Endodermal cell (in vitro differentiated cells): ENCODE measurements at regions not wholly inside any gene's neighbourhood (a gene's known extent, or its start where the extent isn't known, plus 50 kb on each side); places are given as distances from the start of the nearest gene placed in this dataset.
"Not testable (repeated sequence)": the region's sequence is repeated elsewhere in the genome, so short reads cannot be mapped to it uniquely, and the experiment has no call there.

Experiments used
- DNase-seq: peaks from one replicate; pipeline ENCODE4 v3.0.0-alpha.2; 2017
- H3K27ac ChIP-seq: 2 replicates; pipeline ENCODE4 v1.5.1; 2013; ENCODE audit warnings: mild to moderate bottlenecking, low read depth, low read length, moderate library complexity
- H3K27me3 ChIP-seq: 2 replicates; pipeline ENCODE4 v1.6.1; 2013; ENCODE audit warnings: mild to moderate bottlenecking, low read length, moderate library complexity; ENCODE audit not compliant: insufficient read depth, control insufficient read depth, poor library complexity, severe bottlenecking
- H3K36me3 ChIP-seq: 2 replicates; pipeline ENCODE4 v1.7.0; 2013; ENCODE audit warnings: mild to moderate bottlenecking, low read length, moderate library complexity; ENCODE audit not compliant: control insufficient read depth, insufficient read depth
- H3K4me1 ChIP-seq: one replicate; pipeline ENCODE4 v1.7.0; 2013; ENCODE audit warnings: low read length; ENCODE audit not compliant: control insufficient read depth, insufficient read depth
- H3K4me3 ChIP-seq: 2 replicates; pipeline ENCODE4 v1.5.1; 2013; ENCODE audit warnings: mild to moderate bottlenecking, low read length, moderate library complexity
- H3K9ac ChIP-seq: 2 replicates; pipeline ENCODE4 v1.6.1; 2013; ENCODE audit warnings: mild to moderate bottlenecking, low read length, moderate library complexity; ENCODE audit not compliant: poor library complexity, severe bottlenecking; ENCODE audit errors: extremely low read depth
- H3K9me3 ChIP-seq: 2 replicates; pipeline ENCODE4 v1.6.1; 2013; ENCODE audit warnings: mild to moderate bottlenecking, low read length, moderate library complexity; ENCODE audit not compliant: control insufficient read depth
- H3K27ac Mint-ChIP-seq: 2 replicates; pipeline ENCODE4 v1.8.0; 2020; ENCODE audit warnings: mixed read lengths
- H3K27me3 Mint-ChIP-seq: 2 replicates; pipeline ENCODE4 v1.8.0; 2021; ENCODE audit warnings: mild to moderate bottlenecking, mixed read lengths; ENCODE audit not compliant: insufficient read depth
- H3K36me3 Mint-ChIP-seq: 2 replicates; pipeline ENCODE4 v1.8.0; 2020; ENCODE audit warnings: low read depth, mixed read lengths
- H3K4me1 Mint-ChIP-seq: 2 replicates; pipeline ENCODE4 v1.8.0; 2020; ENCODE audit warnings: mixed read lengths
- H3K4me3 Mint-ChIP-seq: 2 replicates; pipeline ENCODE4 v1.8.0; 2020; ENCODE audit warnings: mild to moderate bottlenecking, moderate library complexity, mixed read lengths
- H3K9me3 Mint-ChIP-seq: 2 replicates; pipeline ENCODE4 v1.8.0; 2020; ENCODE audit warnings: mild to moderate bottlenecking, mixed read lengths
- WGBS, 2 experiments: methylation state at CpG; one replicate each; pipeline versions ENCODE4 v1.1.5 to v1.1.7; 2013; ENCODE audit warnings: missing lambda C conversion rate in 2 of 2, mixed read lengths in 1 of 2; ENCODE audit not compliant: insufficient coverage in 1 of 2, insufficient read length in 1 of 2; 5-methylcytosine and 5-hydroxymethylcytosine counted together

DNA sequence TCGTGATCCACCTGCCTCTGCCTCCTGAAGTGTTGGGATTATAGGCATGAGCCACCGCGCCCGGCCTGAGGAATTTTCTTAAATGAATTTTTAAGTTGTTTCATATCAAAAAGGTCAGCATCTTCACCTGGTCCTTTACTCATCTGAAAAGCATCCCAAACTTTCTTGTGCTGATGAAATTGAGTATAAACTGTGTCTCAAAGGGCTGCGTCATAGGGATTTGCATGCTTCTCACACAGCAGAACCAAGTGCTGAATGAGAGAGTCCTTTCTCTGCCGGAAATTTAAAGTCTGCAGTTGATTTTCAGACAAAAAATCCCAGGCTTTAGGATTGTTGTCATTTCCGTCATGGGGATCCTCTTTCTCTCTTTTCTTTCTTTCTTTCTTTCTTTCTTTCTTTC is 200.5 kb upstream of the PLGLB1 start:
- not testable (repeated sequence) for H3K4me1 ChIP-seq, H3K4me3 ChIP-seq, DNase-seq, H3K9me3 ChIP-seq, H3K4me1 Mint-ChIP-seq, H3K27ac ChIP-seq, H3K27ac Mint-ChIP-seq, H3K36me3 Mint-ChIP-seq, H3K9ac ChIP-seq, H3K4me3 Mint-ChIP-seq, H3K27me3 Mint-ChIP-seq, H3K9me3 Mint-ChIP-seq, H3K36me3 ChIP-seq, H3K27me3 ChIP-seq
- 90 to 98% methylated on average over 2 to 5 of the region's 7 CpGs for WGBS, 2 experiments

DNA sequence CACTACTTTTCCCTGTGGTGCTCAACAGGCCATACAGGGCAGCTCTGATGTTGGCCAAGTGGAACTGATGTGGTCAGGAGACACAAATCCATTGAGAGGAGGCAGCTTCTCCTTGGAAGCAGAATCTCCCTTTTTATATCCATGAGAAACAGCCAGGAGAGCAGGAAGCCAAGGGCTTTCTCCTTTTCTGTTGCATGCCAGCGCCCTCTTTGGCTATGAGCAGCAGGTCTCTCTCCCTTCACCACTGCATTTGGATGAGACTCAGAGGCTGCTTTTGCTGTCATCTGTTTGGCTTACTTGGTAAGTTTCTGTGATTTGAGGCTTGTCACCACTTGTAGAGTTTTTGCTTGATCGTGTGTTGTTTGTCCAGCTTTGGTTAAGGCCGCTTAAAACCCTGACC is 202.2 kb upstream of the PLGLB1 start:
- not testable (repeated sequence) for H3K36me3 ChIP-seq, H3K4me1 Mint-ChIP-seq, H3K9ac ChIP-seq, H3K4me3 Mint-ChIP-seq, DNase-seq, H3K27me3 ChIP-seq, H3K27ac Mint-ChIP-seq, H3K36me3 Mint-ChIP-seq, H3K4me1 ChIP-seq, H3K9me3 ChIP-seq, H3K27me3 Mint-ChIP-seq, H3K9me3 Mint-ChIP-seq, H3K27ac ChIP-seq, H3K4me3 ChIP-seq
- WGBS, 2 experiments = 46% methylated on average over 2 of the region's 3 CpGs; no CpG with 5 or more reads in 1 of the 2 experiments

DNA sequence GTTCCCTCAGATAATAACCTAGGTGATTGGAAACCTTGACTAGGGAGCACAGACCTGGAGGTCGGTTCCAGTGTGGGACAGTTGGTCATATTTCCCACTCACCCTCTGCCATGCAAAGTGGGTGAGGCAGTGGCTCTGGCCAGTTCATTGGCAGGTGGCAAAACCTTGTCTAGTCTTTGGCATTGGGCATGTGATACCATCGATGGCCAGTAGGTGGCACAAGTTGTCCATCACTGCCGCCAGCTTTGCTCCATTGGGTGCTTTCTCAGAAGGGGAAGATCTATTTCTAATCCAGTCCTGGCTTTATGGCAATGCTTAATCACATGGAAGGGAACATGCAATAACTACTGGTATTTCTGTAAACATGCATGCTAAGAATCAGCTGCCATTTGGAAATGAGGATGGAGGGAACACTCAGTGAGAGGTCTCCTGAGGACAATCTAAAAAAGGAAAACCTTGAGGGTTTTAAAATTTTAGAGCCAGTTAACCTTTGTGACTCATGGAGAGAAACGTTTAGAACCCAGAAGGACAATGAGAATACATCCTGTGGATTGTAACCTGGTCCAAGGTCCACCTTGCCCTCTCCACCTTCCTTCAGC is 207.5 kb upstream of the PLGLB1 start:
- H3K36me3 Mint-ChIP-seq, H3K36me3 ChIP-seq, H3K4me1 ChIP-seq, H3K4me3 ChIP-seq, H3K4me3 Mint-ChIP-seq, H3K27me3 ChIP-seq, H3K27ac Mint-ChIP-seq, H3K9me3 ChIP-seq, H3K27me3 Mint-ChIP-seq, H3K9ac ChIP-seq, H3K4me1 Mint-ChIP-seq, H3K9me3 Mint-ChIP-seq, H3K27ac ChIP-seq: not testable (repeated sequence)
- peak; percentile 24 for DNase-seq
- WGBS, 2 experiments = 0% methylated on average over 1 of the region's 4 CpGs; no CpG with 5 or more reads in 1 of the 2 experiments

DNA sequence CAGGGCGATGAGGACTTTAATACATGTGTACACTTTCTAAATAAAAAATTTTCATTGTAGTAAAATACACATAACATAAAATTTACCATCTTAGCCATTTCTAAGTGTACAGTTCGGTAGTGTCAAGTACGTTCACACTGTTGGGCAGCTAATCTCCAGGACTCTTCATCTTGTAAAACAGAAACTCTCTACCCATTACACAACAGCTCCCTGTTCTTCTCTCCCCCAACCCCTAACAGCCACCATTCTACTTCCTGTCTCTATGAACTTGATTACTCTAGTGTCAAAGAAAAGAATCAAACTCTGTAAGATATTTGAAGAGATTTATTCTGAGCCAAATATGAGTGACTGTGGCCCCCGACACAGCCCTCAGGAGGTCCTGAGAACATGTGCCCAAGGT is 208.3 kb upstream of the PLGLB1 start:
- not testable (repeated sequence) for H3K27ac Mint-ChIP-seq
- WGBS, 2 experiments = no CpG with 5 or more reads among the region's 4 CpGs

DNA sequence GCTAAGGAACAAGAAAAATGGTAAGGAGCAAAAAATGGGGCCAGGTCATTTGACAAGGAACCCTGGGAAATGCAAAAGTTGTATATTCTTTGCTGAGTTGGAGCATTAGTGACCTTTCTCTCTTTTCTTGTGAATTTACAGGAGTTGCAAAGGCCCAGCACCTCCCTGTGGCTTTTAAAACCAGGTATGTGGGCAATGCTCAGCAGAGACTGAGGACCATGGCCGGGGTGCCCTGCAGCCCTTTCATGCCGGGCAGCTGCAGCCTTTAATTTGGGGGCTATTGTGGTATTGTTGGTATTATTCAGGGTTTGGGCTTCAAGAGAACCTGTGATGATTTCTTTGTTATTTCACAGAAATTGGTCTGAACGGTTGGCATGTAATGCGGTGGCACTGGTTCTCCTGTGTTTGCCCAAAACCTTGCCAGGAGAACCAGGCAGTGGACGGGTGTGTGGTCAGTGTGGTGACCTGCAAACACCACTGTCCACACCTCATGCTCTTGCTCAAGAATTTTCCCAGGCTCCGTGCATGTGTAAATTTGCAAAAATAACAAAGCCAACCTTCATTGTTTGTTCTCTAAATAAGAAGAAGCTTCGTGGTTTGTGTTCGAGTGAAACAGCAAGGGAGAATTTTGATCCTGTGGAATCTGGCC is 213.8 kb upstream of the PLGLB1 start:
- H3K27me3 ChIP-seq, DNase-seq, H3K9ac ChIP-seq, H3K27me3 Mint-ChIP-seq, H3K27ac ChIP-seq, H3K36me3 Mint-ChIP-seq, H3K9me3 Mint-ChIP-seq, H3K4me3 Mint-ChIP-seq, H3K9me3 ChIP-seq, H3K4me1 ChIP-seq, H3K27ac Mint-ChIP-seq, H3K36me3 ChIP-seq, H3K4me3 ChIP-seq, H3K4me1 Mint-ChIP-seq: not testable (repeated sequence)
- WGBS, 2 experiments = no CpG with 5 or more reads among the region's 8 CpGs

More for the DNA sequence above, 208.3 kb upstream of the PLGLB1 start:
- H3K4me3 Mint-ChIP-seq, DNase-seq, H3K9me3 ChIP-seq, H3K4me1 ChIP-seq, H3K27ac ChIP-seq, H3K36me3 ChIP-seq, H3K4me1 Mint-ChIP-seq, H3K4me3 ChIP-seq, H3K9me3 Mint-ChIP-seq, H3K27me3 Mint-ChIP-seq, H3K27me3 ChIP-seq, H3K9ac ChIP-seq, H3K36me3 Mint-ChIP-seq: not testable (repeated sequence)

DNA sequence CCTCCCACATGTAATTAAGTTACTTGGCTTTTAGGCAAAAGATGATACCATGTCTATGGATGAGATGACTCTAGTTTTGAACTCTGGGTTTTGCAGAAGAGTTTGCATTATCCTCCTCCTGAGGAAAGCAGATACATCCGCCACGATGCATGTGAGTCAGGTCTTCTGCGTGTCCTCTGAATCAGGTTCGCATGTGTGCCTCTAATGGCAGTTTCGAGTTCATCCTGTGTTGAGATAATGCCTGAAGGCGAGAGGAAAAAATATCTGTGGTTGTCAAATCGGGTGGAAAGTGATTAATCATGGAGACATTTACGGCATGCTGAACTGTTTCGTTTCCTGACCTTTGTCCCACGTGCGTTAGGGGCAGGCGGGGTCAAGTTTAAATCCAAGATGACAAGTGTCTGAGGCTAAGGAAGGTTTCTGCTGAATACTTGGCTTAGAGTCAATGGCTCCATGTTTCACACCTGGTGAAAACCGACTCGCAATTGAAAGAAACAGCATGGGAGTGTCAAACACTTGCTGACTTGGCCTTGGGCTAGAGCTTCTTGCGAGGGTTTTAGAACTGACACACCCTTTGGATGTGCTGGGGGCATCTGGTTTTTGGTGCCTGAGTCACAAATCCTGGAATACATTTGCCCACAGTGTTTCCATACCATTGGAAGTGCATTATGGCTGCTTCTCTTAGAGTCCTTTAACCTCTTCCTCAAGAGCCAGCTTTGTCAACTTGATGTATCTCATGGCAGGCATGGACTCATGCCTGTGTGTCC is 216.1 kb upstream of the PLGLB1 start:
- not testable (repeated sequence) for H3K4me3 Mint-ChIP-seq, H3K27ac ChIP-seq, H3K9me3 Mint-ChIP-seq, H3K27me3 ChIP-seq, H3K4me1 ChIP-seq, H3K9me3 ChIP-seq, H3K27me3 Mint-ChIP-seq, H3K36me3 ChIP-seq, H3K27ac Mint-ChIP-seq, H3K4me1 Mint-ChIP-seq, H3K36me3 Mint-ChIP-seq, H3K9ac ChIP-seq, H3K4me3 ChIP-seq
- DNase-seq = peak; percentile 23
- WGBS, 2 experiments = 75% methylated on average over 8 of the region's 15 CpGs; no CpG with 5 or more reads in 1 of the 2 experiments
